NCI-H146 treated with DMSO at 0.1 percent for 48 hours (cell line): ENCODE measurements at regions not wholly inside any gene's neighbourhood (a gene's known extent, or its start where the extent isn't known, plus 50 kb on each side); places are given as distances from the start of the nearest gene placed in this dataset.
"Not testable (repeated sequence)": the region's sequence is repeated elsewhere in the genome, so short reads cannot be mapped to it uniquely, and the experiment has no call there.

Source experiments
- DNase-seq: peaks from one replicate; lab custom pipeline; 2025; ENCODE audit not compliant: unreplicated experiment; lab: John Stamatoyannopoulos, UW

- no peak for DNase-seq
These were observed 348.0 kb downstream of the NPR3 start for GRCh38 chr5:33059081-33059480.

- DNase-seq: no peak
These were observed 354.0 kb downstream of the NPR3 start for GRCh38 chr5:33065131-33065530.

GRCh38 chr5:33067291-33067690 is 356.2 kb downstream of the NPR3 start:
- no peak for DNase-seq

- no peak for DNase-seq
These were observed 357.7 kb downstream of the NPR3 start for GRCh38 chr5:33068786-33069185.

- no peak for DNase-seq
These were observed 361.2 kb downstream of the NPR3 start for GRCh38 chr5:33072296-33072695.

- DNase-seq: no peak
These were observed 361.6 kb downstream of the NPR3 start for GRCh38 chr5:33072726-33073125.

GRCh38 chr5:33073881-33074327 is 362.8 kb downstream of the NPR3 start:
- no peak for DNase-seq

GRCh38 chr5:33074548-33074947 is 363.4 kb downstream of the NPR3 start:
- DNase-seq: no peak

GRCh38 chr5:33075731-33076130 is 364.6 kb downstream of the NPR3 start:
- no peak for DNase-seq

- no peak for DNase-seq
These were observed 361.2 kb upstream of the TARS1 start for GRCh38 chr5:33079548-33079947.

- DNase-seq: no peak
These were observed 360.5 kb upstream of the TARS1 start for GRCh38 chr5:33080287-33080686.

GRCh38 chr5:33088176-33088575 is 352.6 kb upstream of the TARS1 start:
- no peak for DNase-seq

- no peak for DNase-seq
These were observed 349.0 kb upstream of the TARS1 start for GRCh38 chr5:33091571-33092363.

- no peak for DNase-seq
These were observed 348.0 kb upstream of the TARS1 start for GRCh38 chr5:33092719-33093118.

GRCh38 chr5:33102551-33102950 is 338.2 kb upstream of the TARS1 start:
- DNase-seq: no peak

GRCh38 chr5:33105521-33105941 is 335.2 kb upstream of the TARS1 start:
- DNase-seq: no peak

- not testable (repeated sequence) for DNase-seq
These were observed 330.3 kb upstream of the TARS1 start for GRCh38 chr5:33110496-33110895.

GRCh38 chr5:33114361-33114760 is 326.4 kb upstream of the TARS1 start:
- DNase-seq: no peak

GRCh38 chr5:33115467-33115866 is 325.3 kb upstream of the TARS1 start:
- DNase-seq: no peak

- DNase-seq: no peak
These were observed 321.9 kb upstream of the TARS1 start for GRCh38 chr5:33118761-33119415.

- no peak for DNase-seq
These were observed 320.1 kb upstream of the TARS1 start for GRCh38 chr5:33120671-33121070.

- DNase-seq: no peak
These were observed 311.5 kb upstream of the TARS1 start for GRCh38 chr5:33129309-33129708.

- DNase-seq: no peak
These were observed 304.0 kb upstream of the TARS1 start for GRCh38 chr5:33136785-33137184.
